ENCODE measurements at regions not wholly inside any gene's neighbourhood (a gene's known extent, or its start where the extent isn't known, plus 50 kb on each side); places are given as distances from the start of the nearest gene placed in this dataset.

- DNase-seq (ENCODE audit: low spot score) = no peak
- in situ Hi-C loops (cut with HindIII; ENCODE audit: low sequenced_read_pairs) = no loop called here
These were observed 133.1 kb upstream of the COL21A1 start for GRCh38 chr6:56380476-56380875.

DNA sequence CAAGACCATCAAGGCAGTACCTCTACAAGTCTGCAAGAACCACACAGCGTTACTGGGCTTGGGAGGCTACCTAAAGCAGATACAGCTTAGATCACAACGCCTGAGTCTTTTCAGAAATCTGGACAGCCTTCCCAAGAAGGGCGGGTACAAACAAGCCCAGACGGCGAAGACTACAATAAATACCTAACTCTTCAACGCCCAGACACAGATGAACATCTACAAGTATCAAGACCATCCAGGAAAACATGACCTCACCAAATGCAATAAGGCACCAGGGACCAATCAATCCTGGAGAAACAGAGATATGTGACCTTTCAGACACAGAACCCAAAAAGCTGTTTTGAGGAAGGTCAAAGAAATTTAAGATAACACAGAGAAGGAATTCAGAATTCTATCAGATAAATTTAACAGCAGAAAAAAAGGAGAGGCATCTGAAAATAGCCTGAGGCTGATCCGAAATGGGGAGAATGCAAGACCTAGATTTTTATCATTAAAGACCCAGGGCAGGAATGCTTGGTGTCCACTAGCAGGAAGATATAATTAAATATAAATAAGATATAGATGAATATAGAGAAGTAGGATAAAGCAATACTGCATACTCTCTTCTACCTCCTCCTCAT, 131.7 kb upstream of the COL21A1 start:
- in situ Hi-C loops (cut with HindIII; ENCODE audit: low sequenced_read_pairs) = no loop called here

DNA sequence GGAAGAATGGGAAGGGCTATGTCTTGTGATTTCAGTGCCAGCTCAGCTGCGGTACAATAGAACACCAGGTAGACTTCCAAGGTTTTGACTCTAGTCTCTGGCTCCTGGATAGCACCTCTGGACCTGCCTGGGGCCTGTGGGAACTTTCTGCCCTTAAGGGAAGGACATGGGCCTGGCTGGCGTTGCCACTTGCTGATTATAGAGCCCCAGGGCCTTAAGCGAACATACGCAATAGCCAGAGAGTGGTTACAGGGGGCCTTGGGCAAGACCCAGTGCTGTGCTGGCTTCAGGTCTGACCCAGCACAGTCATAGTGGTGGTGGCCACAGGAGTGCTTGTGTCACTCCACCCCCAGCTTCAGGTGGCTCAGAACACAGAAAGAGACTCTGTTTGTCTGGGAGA, 131.1 kb upstream of the COL21A1 start:
- in situ Hi-C loops (cut with HindIII; ENCODE audit: low sequenced_read_pairs) = no loop called here
- no peak for DNase-seq (ENCODE audit: low spot score)

More for the DNA sequence above, 131.7 kb upstream of the COL21A1 start:
- DNase-seq (ENCODE audit: low spot score) = no peak

DNA sequence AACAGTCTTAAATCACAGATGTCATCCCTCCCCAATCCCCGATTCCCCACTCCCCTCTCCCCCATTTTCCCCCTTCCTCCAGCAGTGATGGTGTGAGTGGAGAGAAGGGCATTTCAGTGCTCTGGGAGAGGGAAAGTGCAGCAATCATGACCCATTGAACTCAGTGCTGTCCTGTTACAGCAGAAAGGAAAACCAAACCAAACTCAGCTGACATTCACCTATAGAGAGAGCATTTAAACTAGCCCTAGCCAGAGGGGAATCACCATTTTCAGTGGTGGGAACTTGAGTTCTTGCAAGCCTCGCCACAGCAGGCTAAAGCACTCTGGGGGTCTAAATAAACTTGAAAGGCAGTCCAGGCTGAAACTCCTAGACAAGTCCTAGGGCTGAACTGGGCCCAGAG, 129.9 kb upstream of the COL21A1 start:
- in situ Hi-C loops (cut with HindIII; ENCODE audit: low sequenced_read_pairs) = no loop called here
- DNase-seq (ENCODE audit: low spot score) = no peak

- no peak for DNase-seq (ENCODE audit: low spot score)
- in situ Hi-C loops (cut with HindIII; ENCODE audit: low sequenced_read_pairs) = no loop called here
These were observed 128.4 kb upstream of the COL21A1 start for GRCh38 chr6:56375806-56376205.

- DNase-seq (ENCODE audit: low spot score) = no peak
- in situ Hi-C loops (cut with HindIII; ENCODE audit: low sequenced_read_pairs) = loop anchor here (25.0 kb wide), 1 partner anchor 212 kb away; no protein-coding TSS in a partner anchor
These were observed 127.5 kb upstream of the COL21A1 start for GRCh38 chr6:56374841-56375369.

GRCh38 chr6:56372406-56372995, 125.1 kb upstream of the COL21A1 start:
- no peak for DNase-seq (ENCODE audit: low spot score)
- in situ Hi-C loops (cut with HindIII; ENCODE audit: low sequenced_read_pairs) = loop anchor here (25.0 kb wide), 1 partner anchor 215 kb away; no protein-coding TSS in a partner anchor

- in situ Hi-C loops (cut with HindIII; ENCODE audit: low sequenced_read_pairs) = loop anchor here (25.0 kb wide), 1 partner anchor 217 kb away; no protein-coding TSS in a partner anchor
- peak; percentile 89 for DNase-seq (ENCODE audit: low spot score)
These were observed 123.3 kb upstream of the COL21A1 start for GRCh38 chr6:56370561-56371211.

DNA sequence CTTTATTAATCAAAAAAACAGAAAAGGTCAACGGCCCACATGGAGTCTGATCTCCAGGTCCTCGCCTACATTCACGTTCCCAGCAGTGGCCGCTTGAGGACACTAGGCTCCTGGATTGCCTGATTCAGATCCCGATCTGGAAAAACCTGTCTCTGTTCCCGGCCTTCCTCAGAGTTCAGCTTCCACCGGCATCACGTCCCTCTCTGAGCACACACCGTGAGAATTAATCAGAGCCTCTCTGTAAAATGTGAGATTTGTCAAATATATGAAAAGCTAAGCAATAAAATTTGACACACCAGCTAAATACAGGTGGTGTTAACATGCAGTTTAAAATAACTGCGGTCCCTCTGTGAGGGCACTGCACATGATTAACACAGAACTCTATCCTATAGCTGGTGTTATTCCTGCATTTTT, 122.8 kb upstream of the COL21A1 start:
- in situ Hi-C loops (cut with HindIII; ENCODE audit: low sequenced_read_pairs) = loop anchor here (25.0 kb wide), 1 partner anchor 217 kb away; no protein-coding TSS in a partner anchor

DNA sequence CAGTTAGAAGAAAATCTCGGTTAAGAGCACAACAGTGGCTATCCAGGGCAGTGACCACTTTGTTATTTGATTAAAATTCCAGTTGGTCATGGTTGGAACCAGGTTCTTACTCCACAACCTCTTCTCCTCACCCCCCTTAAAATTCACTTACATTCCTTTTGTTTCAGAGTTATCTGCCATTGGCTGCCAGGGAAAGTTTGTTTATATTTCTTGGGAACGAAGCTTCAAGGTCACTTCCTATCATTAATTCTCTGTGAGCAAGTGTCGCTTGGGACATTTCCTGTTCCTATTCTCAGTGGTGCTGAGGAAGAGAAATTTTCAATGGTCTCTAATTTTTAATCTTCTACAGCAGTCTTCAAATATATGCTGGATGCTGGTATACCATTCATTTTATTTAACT, 121.1 kb upstream of the COL21A1 start:
- in situ Hi-C loops (cut with HindIII; ENCODE audit: low sequenced_read_pairs) = loop anchor here (25.0 kb wide), 1 partner anchor 219 kb away; no protein-coding TSS in a partner anchor
- DNase-seq (ENCODE audit: low spot score) = no peak

More for the DNA sequence above, 122.8 kb upstream of the COL21A1 start:
- peak; percentile 75 for DNase-seq (ENCODE audit: low spot score)

GRCh38 chr6:56366141-56366852, 118.9 kb upstream of the COL21A1 start:
- in situ Hi-C loops (cut with HindIII; ENCODE audit: low sequenced_read_pairs) = loop anchor here (25.0 kb wide), 1 partner anchor 221 kb away; no protein-coding TSS in a partner anchor
- no peak for DNase-seq (ENCODE audit: low spot score)

- in situ Hi-C loops (cut with HindIII; ENCODE audit: low sequenced_read_pairs) = loop anchor here (25.0 kb wide), 1 partner anchor 222 kb away; no protein-coding TSS in a partner anchor
- DNase-seq (ENCODE audit: low spot score) = no peak
These were observed 117.5 kb upstream of the COL21A1 start for GRCh38 chr6:56364827-56365339.

GRCh38 chr6:56364431-56364826, 117.0 kb upstream of the COL21A1 start:
- in situ Hi-C loops (cut with HindIII; ENCODE audit: low sequenced_read_pairs) = loop anchor here (25.0 kb wide), 1 partner anchor 223 kb away; no protein-coding TSS in a partner anchor

DNA sequence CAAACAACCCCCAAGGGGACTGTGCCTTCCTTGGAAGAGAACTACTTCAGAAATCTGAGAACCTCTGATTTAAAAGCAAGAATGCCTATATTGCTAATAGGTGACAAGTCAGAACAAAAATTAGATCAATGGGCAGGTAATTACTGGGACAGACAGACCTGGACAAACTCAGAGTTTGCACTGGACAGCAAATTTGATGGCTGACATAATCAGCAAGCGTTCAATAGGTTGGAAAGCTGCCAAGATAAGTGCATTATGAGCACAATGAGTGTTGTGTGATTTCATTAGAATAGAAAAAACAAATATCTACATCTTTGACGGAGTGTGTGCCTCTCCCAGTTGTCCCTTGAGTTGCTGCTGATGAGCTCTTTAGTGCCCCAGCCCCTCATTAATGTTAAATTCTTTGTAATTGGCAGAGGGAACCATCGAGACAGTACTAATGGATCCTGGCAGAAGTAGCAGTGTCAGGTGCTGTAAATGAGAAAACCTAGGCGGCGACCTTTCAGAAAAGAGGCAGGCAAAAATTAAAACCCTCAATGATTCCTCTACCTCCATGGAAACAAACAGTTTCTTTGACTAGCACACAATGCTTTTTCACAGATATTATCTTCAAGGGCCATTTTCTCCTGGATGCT, 116.5 kb upstream of the COL21A1 start:
- in situ Hi-C loops (cut with HindIII; ENCODE audit: low sequenced_read_pairs) = loop anchor here (25.0 kb wide), 1 partner anchor 223 kb away; no protein-coding TSS in a partner anchor
- no peak for DNase-seq (ENCODE audit: low spot score)

More at GRCh38 chr6:56364431-56364826, 117.0 kb upstream of the COL21A1 start:
- no peak for DNase-seq (ENCODE audit: low spot score)

- DNase-seq (ENCODE audit: low spot score) = no peak
- in situ Hi-C loops (cut with HindIII; ENCODE audit: low sequenced_read_pairs) = loop anchor here (25.0 kb wide), 1 partner anchor 225 kb away; no protein-coding TSS in a partner anchor
These were observed 114.4 kb upstream of the COL21A1 start for GRCh38 chr6:56361812-56362211.

DNA sequence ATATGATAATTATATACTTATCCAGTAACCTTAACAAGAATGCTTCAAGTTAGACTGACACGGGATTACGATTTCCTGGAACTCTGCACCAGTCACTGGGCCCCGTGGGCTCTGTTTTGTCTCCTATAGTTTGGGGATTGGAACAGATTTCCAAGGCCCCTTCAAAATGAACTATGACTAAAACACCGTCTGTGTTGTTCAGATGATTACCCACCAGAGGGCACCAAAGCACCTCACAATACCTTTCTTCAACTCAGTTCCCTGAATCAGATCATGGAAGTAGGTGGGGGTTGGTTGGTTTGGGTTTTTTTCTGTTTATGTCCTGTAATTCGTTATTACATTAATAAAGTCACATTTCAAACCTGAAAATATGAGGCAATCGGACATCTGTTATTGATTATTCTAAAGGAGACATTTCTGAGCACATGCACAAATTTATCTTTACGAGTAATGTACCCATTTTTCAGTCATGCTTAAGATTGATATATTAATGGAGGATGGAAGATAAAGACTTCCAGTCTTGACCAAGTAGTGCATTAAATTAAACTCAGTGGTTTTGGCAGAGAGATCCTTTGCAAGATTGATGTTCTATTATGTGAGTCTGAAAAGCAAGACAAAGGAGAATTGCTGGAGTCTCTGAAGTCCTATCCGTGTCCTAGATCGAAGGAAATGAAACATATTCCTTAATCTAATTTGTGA, 112.0 kb upstream of the COL21A1 start:
- DNase-seq (ENCODE audit: low spot score) = peak; percentile 84
- in situ Hi-C loops (cut with HindIII; ENCODE audit: low sequenced_read_pairs) = loop anchor here (25.0 kb wide), 1 partner anchor 228 kb away; no protein-coding TSS in a partner anchor

- in situ Hi-C loops (cut with HindIII; ENCODE audit: low sequenced_read_pairs) = loop anchor here (25.0 kb wide), 1 partner anchor 230 kb away; no protein-coding TSS in a partner anchor
- DNase-seq (ENCODE audit: low spot score) = no peak
These were observed 110.4 kb upstream of the COL21A1 start for GRCh38 chr6:56357616-56358373.

Measured in G401 (cell line).